ENCODE measurements at regions not wholly inside any gene's neighbourhood (a gene's known extent, or its start where the extent isn't known, plus 50 kb on each side); places are given as distances from the start of the nearest gene placed in this dataset.
"Not testable (repeated sequence)": the region's sequence is repeated elsewhere in the genome, so short reads cannot be mapped to it uniquely, and the experiment has no call there.

- TF ChIP-seq EZH2 (IDR thresholded peaks at IDR 0.05; ENCODE audit: low read length, unreplicated experiment); EZH2phosphoT487 (IDR thresholded peaks at IDR 0.05; ENCODE audit: borderline replicate concordance, low read length): not testable (repeated sequence)
These were observed 148.1 kb upstream of the CHST15 start for GRCh38 chr10:124241510-124241909.
